ENCODE measurements at regions not wholly inside any gene's neighbourhood (a gene's known extent, or its start where the extent isn't known, plus 50 kb on each side); places are given as distances from the start of the nearest gene placed in this dataset.

DNA sequence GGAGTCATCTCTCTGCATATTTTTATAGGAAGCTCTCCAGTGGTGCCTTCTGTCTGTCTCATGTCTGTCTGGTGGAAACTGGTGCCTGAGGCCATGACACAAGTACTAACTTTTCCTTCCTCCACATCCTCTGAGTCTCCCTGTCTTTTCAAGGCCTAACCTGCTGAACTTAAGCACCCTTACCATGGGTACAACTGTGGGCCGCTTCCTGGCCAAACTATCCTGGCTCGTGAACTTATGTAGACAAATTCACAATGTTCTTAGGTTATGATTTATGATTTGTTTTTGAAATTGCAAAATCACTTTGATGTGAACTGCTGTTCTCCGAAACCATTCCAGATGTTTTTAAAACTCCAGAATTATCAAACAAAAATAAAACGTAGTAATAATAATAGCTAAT lies 804.5 kb upstream of the POU3F3 start:
- Histone ChIP-seq H3K27ac (no peak overlapping the region), H3K4me1 (ENCODE audit: control insufficient read depth in 1 of 2, low read depth in 2 of 2) (no peaks in the 10 kb centered on the region), H3K36me3 (no peaks in the 10 kb centered on the region), H3K4me3 (no peak overlapping the region), H3K27me3 (replicated peaks; ENCODE audit: insufficient read depth) (no peaks in the 10 kb centered on the region), H3K9me3 (no peaks in the 10 kb centered on the region)
- ATAC-seq (ENCODE audit: insufficient number of reproducible peaks, low FRiP score, low read depth) (no peak), DNase-seq (ENCODE audit: low spot score) (no peak)
- TF ChIP-seq CTCF (IDR thresholded peaks at IDR 0.05) = no peak

- no peak for ATAC-seq (ENCODE audit: insufficient number of reproducible peaks, low FRiP score, low read depth)
Measured at GRCh38 chr2:104049981-104050380, 803.9 kb upstream of the POU3F3 start.

DNA sequence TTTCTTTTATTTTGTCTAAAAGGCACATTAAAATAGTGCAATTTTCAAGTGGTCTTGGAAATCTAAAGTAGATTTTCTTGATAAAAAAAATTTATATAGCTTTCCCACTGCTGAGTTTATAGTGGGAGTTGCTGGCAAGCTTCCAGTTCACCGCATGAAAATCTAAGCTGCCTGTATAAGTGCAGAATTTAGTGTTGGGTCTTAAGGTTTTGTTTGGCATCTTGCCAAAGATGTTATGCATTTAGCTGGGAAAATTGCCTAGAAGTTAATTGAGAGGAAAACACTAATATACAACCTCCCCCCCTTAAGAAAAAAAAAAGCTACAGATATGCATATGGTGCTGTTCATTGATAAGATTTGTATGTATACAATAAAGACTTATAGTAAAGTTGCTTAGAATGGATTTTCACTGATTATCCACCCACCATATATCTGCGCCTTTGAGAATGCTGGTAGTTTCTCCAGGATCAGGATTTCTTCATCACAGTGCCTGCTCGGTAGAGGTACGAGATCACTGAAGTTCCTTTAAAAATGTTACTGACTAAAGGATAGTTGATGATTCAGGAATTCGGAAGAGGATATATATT lies 803.2 kb upstream of the POU3F3 start:
- no peak for TF ChIP-seq CTCF (IDR thresholded peaks at IDR 0.05)
- Histone ChIP-seq H3K4me3 (no peak overlapping the region), H3K4me1 (ENCODE audit: control insufficient read depth in 1 of 2, low read depth in 2 of 2) (no peaks in the 10 kb centered on the region), H3K27ac (no peak overlapping the region), H3K9me3 (no peaks in the 10 kb centered on the region), H3K27me3 (replicated peaks; ENCODE audit: insufficient read depth) (no peaks in the 10 kb centered on the region), H3K36me3 (no peaks in the 10 kb centered on the region)
- DNase-seq (ENCODE audit: low spot score) (no peak), ATAC-seq (ENCODE audit: insufficient number of reproducible peaks, low FRiP score, low read depth) (no peak)

More at GRCh38 chr2:104049981-104050380, 803.9 kb upstream of the POU3F3 start:
- no peak for DNase-seq (ENCODE audit: low spot score)
- no peaks in the 10 kb centered on the region for H3K27me3 ChIP-seq (replicated peaks; ENCODE audit: insufficient read depth)
- no peaks in the 10 kb centered on the region for H3K4me1 ChIP-seq (ENCODE audit: control insufficient read depth in 1 of 2, low read depth in 2 of 2)
- no peak for TF ChIP-seq CTCF (IDR thresholded peaks at IDR 0.05)
- H3K9me3 ChIP-seq = no peaks in the 10 kb centered on the region
- H3K27ac ChIP-seq = no peak overlapping the region
- H3K4me3 ChIP-seq = no peak overlapping the region
- no peaks in the 10 kb centered on the region for H3K36me3 ChIP-seq

DNA sequence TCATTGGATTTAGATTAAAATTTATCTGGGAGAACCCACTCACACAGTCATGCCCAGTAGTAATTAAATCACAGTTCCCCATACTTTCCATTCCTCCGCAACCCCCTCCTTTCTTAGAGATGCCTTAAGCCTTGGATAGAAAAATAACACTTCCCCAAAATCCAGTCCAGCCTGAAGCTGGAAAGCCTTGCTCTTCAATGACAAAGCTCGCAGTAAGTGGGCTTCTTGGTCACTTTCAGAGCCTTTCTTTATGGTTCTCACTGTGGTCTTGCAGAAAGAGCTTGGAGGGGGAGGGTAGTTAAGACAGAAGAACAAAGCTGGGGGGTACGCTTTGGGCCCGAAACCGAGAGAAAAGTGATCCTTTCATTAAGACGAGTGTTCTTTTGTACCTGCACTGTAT lies 802.1 kb upstream of the POU3F3 start:
- H3K9me3 ChIP-seq = no peaks in the 10 kb centered on the region
- H3K36me3 ChIP-seq = no peaks in the 10 kb centered on the region
- no peak overlapping the region for H3K4me3 ChIP-seq
- ATAC-seq (ENCODE audit: insufficient number of reproducible peaks, low FRiP score, low read depth) (no peak), DNase-seq (ENCODE audit: low spot score) (no peak)
- H3K27me3 ChIP-seq (replicated peaks; ENCODE audit: insufficient read depth) = no peaks in the 10 kb centered on the region
- H3K4me1 ChIP-seq (ENCODE audit: control insufficient read depth in 1 of 2, low read depth in 2 of 2) = no peaks in the 10 kb centered on the region
- TF ChIP-seq CTCF (IDR thresholded peaks at IDR 0.05) = no peak
- H3K27ac ChIP-seq = no peak overlapping the region

GRCh38 chr2:104052356-104052755 lies 801.6 kb upstream of the POU3F3 start:
- no peak for DNase-seq (ENCODE audit: low spot score)
- Histone ChIP-seq H3K27me3 (replicated peaks; ENCODE audit: insufficient read depth) (no peaks in the 10 kb centered on the region), H3K27ac (no peak overlapping the region), H3K36me3 (no peaks in the 10 kb centered on the region), H3K9me3 (no peaks in the 10 kb centered on the region), H3K4me1 (ENCODE audit: control insufficient read depth in 1 of 2, low read depth in 2 of 2) (no peaks in the 10 kb centered on the region), H3K4me3 (no peak overlapping the region)
- no peak for ATAC-seq (ENCODE audit: insufficient number of reproducible peaks, low FRiP score, low read depth)
- TF ChIP-seq CTCF (IDR thresholded peaks at IDR 0.05) = no peak

Data from thoracic aorta (tissue), 2 donors.